ENCODE measurements at regions not wholly inside any gene's neighbourhood (a gene's known extent, or its start where the extent isn't known, plus 50 kb on each side); places are given as distances from the start of the nearest gene placed in this dataset.

DNA sequence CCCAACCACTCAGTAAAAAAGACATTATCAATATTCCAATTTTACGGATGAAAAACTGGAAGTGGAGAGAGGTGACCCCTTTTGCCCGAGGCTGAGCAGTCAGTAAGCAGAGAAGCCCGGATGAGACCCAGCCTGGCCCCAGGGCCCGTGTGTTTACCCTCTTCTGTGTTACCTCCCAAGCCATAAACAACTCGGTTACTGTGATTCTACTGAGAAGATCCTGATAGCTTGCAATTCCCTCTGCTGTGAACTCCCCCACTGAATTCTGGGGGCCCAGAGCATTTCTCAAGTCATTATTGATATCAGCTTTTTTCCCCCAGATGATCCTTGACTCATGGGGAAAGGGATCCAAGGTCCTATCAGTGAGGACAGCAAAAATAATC is 482.6 kb upstream of the ERCC4 start:
- H3K79me2 ChIP-seq (ENCODE audit: low read length): no peaks in the 10 kb centered on the region
- no peak overlapping the region for H3K4me3 ChIP-seq (ENCODE audit: low read length)
- H4K20me1 ChIP-seq (ENCODE audit: low read length): no peaks in the 10 kb centered on the region
- no peak overlapping the region for H3K27ac ChIP-seq (ENCODE audit: low read length)
- CTCF ChIA-PET: no interaction called here
- ATAC-seq (no peak), DNase-seq (no peak)
- no peak overlapping the region for H3K9ac ChIP-seq (ENCODE audit: low read length)
- TF ChIP-seq EZH2 (IDR thresholded peaks at IDR 0.05; ENCODE audit: low read length, unreplicated experiment) (no peak), EZH2phosphoT487 (IDR thresholded peaks at IDR 0.05; ENCODE audit: borderline replicate concordance, low read length) (no peak)
- TF ChIP-seq, protein P1, sequence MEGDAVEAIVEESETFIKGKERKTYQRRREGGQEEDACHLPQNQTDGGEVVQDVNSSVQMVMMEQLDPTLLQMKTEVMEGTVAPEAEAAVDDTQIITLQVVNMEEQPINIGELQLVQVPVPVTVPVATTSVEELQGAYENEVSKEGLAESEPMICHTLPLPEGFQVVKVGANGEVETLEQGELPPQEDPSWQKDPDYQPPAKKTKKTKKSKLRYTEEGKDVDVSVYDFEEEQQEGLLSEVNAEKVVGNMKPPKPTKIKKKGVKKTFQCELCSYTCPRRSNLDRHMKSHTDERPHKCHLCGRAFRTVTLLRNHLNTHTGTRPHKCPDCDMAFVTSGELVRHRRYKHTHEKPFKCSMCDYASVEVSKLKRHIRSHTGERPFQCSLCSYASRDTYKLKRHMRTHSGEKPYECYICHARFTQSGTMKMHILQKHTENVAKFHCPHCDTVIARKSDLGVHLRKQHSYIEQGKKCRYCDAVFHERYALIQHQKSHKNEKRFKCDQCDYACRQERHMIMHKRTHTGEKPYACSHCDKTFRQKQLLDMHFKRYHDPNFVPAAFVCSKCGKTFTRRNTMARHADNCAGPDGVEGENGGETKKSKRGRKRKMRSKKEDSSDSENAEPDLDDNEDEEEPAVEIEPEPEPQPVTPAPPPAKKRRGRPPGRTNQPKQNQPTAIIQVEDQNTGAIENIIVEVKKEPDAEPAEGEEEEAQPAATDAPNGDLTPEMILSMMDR (conservative IDR thresholded peaks at IDR 0.05; ENCODE audit: low read depth, low read length): no peak
- POLR2A ChIA-PET (ENCODE audit: unreplicated experiment): no interaction called here
- H3K36me3 ChIP-seq (ENCODE audit: low read depth, low read length): no peaks in the 10 kb centered on the region
- H3K4me1 ChIP-seq (ENCODE audit: insufficient read depth, low read length): no peaks in the 10 kb centered on the region
- no peaks in the 10 kb centered on the region for H3F3A ChIP-seq (ENCODE audit: low read length, unreplicated experiment)
- no peaks in the 10 kb centered on the region for H3K9me3 ChIP-seq (ENCODE audit: low read length)
- intact Hi-C loops (cut with micrococcal nuclease): no loop called here
- no peaks in the 10 kb centered on the region for H3K9me2 ChIP-seq (replicated peaks; ENCODE audit: low read length)
- no peak overlapping the region for H2AFZ ChIP-seq (ENCODE audit: low read length)
- H3K27me3 ChIP-seq (ENCODE audit: low read length): no peaks in the 10 kb centered on the region
- no TSS peak for BruUV-seq (replicated peaks)
- no peak overlapping the region for H3K4me2 ChIP-seq (ENCODE audit: low read length)

DNA sequence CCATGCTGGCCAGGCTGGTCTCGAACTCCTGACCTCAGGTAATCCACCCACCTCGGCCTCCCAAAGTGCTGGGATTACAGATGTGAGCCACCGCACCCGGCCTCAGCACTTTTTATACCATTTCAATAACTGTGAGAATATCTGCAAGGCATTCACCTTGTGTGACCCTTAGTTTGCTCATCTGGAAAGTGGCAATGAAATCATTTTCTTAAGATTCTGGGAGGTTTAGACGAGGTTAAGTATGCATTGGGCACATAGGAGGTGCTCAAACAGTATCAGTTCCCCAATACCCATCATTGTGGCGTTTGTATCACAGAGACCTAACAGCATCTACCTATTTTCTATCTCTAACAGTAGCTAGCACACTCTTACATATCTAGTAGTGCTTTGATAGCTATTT is 481.9 kb upstream of the ERCC4 start:
- Histone ChIP-seq H3K79me2 (ENCODE audit: low read length) (no peaks in the 10 kb centered on the region), H3K9me3 (ENCODE audit: low read length) (no peaks in the 10 kb centered on the region), H3K9me2 (replicated peaks; ENCODE audit: low read length) (no peaks in the 10 kb centered on the region), H2AFZ (ENCODE audit: low read length) (no peak overlapping the region), H3K36me3 (ENCODE audit: low read depth, low read length) (no peaks in the 10 kb centered on the region), H3K27me3 (ENCODE audit: low read length) (no peaks in the 10 kb centered on the region), H3K27ac (ENCODE audit: low read length) (no peak overlapping the region), H3K4me1 (ENCODE audit: insufficient read depth, low read length) (no peaks in the 10 kb centered on the region), H3K4me2 (ENCODE audit: low read length) (no peak overlapping the region), H3F3A (ENCODE audit: low read length, unreplicated experiment) (no peaks in the 10 kb centered on the region), H3K4me3 (ENCODE audit: low read length) (no peak overlapping the region), H3K9ac (ENCODE audit: low read length) (no peak overlapping the region), H4K20me1 (ENCODE audit: low read length) (no peaks in the 10 kb centered on the region)
- CTCF ChIA-PET: no interaction called here
- intact Hi-C loops (cut with micrococcal nuclease): no loop called here
- no TSS peak for BruUV-seq (replicated peaks)
- POLR2A ChIA-PET (ENCODE audit: unreplicated experiment): no interaction called here
- TF ChIP-seq EZH2phosphoT487 (IDR thresholded peaks at IDR 0.05; ENCODE audit: borderline replicate concordance, low read length) (no peak), EZH2 (IDR thresholded peaks at IDR 0.05; ENCODE audit: low read length, unreplicated experiment) (no peak)
- TF ChIP-seq, protein P1 (conservative IDR thresholded peaks at IDR 0.05; ENCODE audit: low read depth, low read length): no peak
- DNase-seq (no peak), ATAC-seq (no peak)

DNA sequence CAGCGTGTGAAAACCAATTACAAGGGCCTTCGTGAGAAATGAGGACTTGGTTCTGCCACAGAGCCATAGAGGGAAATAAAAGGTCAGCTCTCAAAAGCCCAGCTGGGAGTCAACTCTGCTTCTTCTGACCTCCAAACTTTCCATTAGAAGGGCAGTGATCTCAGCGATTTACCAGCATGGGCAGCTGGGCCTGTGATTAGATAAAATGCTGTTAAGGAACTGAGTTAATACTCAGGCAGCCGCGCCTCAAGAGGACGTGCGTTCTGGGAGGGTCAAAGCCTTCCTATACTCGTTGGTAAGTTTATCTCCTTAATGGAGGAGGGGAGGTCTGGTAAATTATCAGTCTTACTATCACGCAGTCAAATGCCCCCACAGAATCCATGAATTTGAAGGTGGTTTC is 480.2 kb upstream of the ERCC4 start:
- intact Hi-C loops (cut with micrococcal nuclease): no loop called here

More for the DNA sequence above, 480.2 kb upstream of the ERCC4 start:
- Histone ChIP-seq H3K27me3 (ENCODE audit: low read length) (no peaks in the 10 kb centered on the region), H3K79me2 (ENCODE audit: low read length) (no peaks in the 10 kb centered on the region), H3K9me2 (replicated peaks; ENCODE audit: low read length) (no peaks in the 10 kb centered on the region), H3K27ac (ENCODE audit: low read length) (no peak overlapping the region), H3K4me1 (ENCODE audit: insufficient read depth, low read length) (no peaks in the 10 kb centered on the region), H3K4me3 (ENCODE audit: low read length) (no peak overlapping the region), H3K9me3 (ENCODE audit: low read length) (no peaks in the 10 kb centered on the region), H3F3A (ENCODE audit: low read length, unreplicated experiment) (no peaks in the 10 kb centered on the region), H4K20me1 (ENCODE audit: low read length) (no peaks in the 10 kb centered on the region), H3K36me3 (ENCODE audit: low read depth, low read length) (no peaks in the 10 kb centered on the region), H2AFZ (ENCODE audit: low read length) (no peak overlapping the region), H3K4me2 (ENCODE audit: low read length) (no peak overlapping the region), H3K9ac (ENCODE audit: low read length) (no peak overlapping the region)
- no peak for ATAC-seq
- CTCF ChIA-PET: no interaction called here
- POLR2A ChIA-PET (ENCODE audit: unreplicated experiment): no interaction called here
- no peak for DNase-seq
- TF ChIP-seq EZH2phosphoT487 (IDR thresholded peaks at IDR 0.05; ENCODE audit: borderline replicate concordance, low read length) (no peak), EZH2 (IDR thresholded peaks at IDR 0.05; ENCODE audit: low read length, unreplicated experiment) (no peak)
- TF ChIP-seq, protein P1 (conservative IDR thresholded peaks at IDR 0.05; ENCODE audit: low read depth, low read length): no peak
- no TSS peak for BruUV-seq (replicated peaks)

Data from PC-3 (cell line).